NCI-H524 (cell line): ENCODE measurements at regions not wholly inside any gene's neighbourhood (a gene's known extent, or its start where the extent isn't known, plus 50 kb on each side); places are given as distances from the start of the nearest gene placed in this dataset.
"Not testable (repeated sequence)": the region's sequence is repeated elsewhere in the genome, so short reads cannot be mapped to it uniquely, and the experiment has no call there.

Experiments
- DNase-seq, 2 experiments: peaks; one replicate each; lab custom pipeline; 2025; lab: John Stamatoyannopoulos, UW

GRCh38 chr10:52952391-52953055 lies 179.9 kb upstream of the MBL2 start:
- no peak for DNase-seq

DNA sequence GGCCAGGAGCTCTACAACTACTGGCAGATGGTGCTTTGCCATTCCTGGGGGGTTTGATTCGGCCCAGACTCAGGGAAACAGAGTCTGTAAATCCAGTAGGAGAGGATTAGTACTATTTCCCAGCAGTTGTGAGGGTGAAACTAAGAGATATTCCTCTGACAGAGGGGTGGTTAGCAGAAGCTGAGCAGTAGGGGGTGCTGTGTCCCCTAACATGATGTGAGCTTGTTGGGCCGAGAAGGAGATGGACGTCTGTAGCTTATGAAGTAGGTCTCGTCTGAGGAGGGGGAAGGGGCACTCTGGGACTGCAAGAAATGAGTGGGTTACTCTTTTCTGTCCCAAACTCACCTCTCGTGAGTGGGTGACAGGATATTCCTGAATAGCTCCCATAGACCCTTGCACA lies 179.2 kb upstream of the MBL2 start:
- no peak for DNase-seq

- no peak for DNase-seq
Measured at GRCh38 chr10:52950578-52950977, 178.0 kb upstream of the MBL2 start.

GRCh38 chr10:52949899-52950298 lies 177.3 kb upstream of the MBL2 start:
- no peak for DNase-seq

GRCh38 chr10:52946486-52946885 lies 173.9 kb upstream of the MBL2 start:
- no peak for DNase-seq

DNA sequence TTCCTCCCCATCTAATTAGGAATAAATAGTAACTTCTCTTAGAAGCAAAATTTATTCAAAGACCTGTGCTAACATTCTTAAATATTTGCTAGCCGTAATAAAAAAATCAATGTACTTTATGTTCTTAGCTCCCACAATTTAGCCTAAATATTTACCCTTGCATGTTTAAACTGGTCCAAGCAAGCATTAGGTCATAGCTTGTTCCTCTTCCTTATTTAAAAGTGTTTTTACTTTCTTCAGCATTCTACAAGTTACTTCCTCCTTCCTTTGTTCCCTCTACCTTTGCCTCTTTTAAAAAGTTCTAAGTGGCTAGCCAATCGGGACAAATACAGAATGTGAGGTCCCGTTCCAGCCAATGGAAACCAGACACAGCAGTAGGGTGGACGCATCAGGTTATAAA lies 172.9 kb upstream of the MBL2 start:
- not testable (repeated sequence) for DNase-seq

- DNase-seq: no peak
Measured at GRCh38 chr10:52940921-52941320, 168.3 kb upstream of the MBL2 start.

DNA sequence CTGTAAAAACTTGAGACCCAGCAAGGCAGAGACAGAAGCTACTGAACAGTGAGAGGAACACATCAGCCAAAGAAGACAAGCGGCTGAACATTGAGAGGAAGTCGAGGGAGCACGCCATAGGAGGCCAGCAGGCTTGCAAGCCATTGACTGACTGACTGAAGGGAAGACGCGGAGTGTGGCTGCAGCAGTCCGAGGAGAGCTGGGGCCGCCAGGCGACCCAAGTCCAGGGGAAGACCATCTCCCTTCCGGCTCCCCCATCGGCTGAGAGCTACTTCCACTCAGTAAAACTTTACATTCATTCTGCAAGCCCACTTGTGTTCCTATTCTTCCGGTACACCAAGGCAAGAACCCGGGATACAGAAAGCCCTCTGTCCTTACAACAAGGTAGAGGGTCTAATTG lies 167.3 kb upstream of the MBL2 start:
- no peak for DNase-seq

- DNase-seq: no peak
Measured at GRCh38 chr10:52933748-52934147, 161.2 kb upstream of the MBL2 start.

GRCh38 chr10:52927678-52928077 lies 155.1 kb upstream of the MBL2 start:
- DNase-seq: no peak

DNA sequence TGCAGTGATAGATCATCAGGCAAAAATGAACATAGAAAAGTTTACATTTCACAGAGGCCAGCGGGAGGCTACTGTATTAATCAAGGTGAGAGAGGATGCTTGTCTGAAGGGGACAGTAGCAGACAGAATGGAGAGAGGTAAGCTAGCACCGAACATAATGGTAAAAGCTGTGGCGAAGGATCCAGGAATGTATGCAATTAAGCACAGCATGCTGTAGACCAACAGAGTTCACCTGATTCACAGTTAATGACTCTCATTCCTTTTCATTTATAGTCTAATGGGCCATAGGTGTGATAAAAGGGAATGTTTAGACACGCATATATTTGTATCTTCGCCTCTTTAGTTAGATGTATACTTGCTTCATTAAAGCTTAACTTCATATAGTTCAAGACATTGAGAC lies 150.9 kb upstream of the MBL2 start:
- no peak for DNase-seq

GRCh38 chr10:52918714-52919305 lies 146.2 kb upstream of the MBL2 start:
- DNase-seq: no peak

DNA sequence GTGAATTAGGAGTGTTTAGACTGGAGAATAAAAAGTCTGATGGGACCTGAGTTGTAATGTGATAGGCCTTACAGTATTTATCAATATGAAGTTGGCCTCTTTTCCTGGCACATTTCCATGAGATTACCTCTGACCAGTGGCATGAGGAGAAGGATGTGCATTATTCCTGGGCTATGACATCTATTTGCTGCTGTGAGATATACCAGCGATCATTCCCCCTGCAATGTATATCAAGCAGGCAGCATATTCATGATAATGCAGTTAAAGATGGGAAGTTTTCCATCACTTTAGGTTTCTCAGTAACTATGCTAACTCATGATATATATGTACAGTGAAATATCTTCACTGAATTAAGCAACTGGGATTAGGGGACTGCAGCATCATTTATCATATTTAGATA lies 142.8 kb upstream of the MBL2 start:
- no peak for DNase-seq

DNA sequence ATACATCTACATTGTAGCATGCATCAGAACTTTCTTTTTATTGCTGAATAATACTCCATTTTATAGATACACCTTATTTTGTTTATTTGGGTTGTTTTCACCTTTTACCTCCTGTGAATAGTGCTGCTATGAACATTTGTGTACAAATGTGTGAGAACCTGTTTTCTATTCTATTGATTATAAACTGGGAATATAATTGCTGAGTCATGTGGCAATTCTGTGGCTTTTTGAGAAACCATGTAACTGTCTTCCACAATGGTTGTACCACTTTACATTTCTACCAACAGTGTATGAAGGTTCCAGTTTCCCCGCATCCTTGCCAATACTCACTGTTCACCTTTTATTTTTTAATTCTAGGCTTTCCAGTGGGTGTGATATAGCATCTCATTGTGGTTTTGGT lies 138.6 kb upstream of the MBL2 start:
- DNase-seq: no peak

DNA sequence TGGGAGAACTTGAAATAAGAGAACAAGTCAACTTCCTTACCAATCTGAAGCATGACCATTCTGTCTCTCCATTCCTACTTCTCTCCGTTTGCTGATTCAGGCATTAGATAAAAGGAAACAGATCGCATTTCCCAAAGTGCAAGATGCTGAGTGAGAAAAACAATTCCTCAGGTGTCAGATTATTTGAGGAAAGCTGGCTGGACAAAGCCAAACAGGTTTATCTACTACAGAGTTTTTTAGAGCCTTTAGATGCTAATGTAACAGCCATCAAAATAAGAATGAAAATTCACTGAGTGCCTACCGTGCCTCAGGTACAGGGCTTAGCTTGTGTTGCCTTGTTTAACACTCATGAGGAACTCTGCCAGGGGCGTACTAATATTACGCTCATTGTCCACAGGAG lies 135.9 kb upstream of the MBL2 start:
- no peak for DNase-seq

GRCh38 chr10:52906046-52906445 lies 133.5 kb upstream of the MBL2 start:
- DNase-seq: no peak

GRCh38 chr10:52903397-52903938 lies 130.9 kb upstream of the MBL2 start:
- no peak for DNase-seq

DNA sequence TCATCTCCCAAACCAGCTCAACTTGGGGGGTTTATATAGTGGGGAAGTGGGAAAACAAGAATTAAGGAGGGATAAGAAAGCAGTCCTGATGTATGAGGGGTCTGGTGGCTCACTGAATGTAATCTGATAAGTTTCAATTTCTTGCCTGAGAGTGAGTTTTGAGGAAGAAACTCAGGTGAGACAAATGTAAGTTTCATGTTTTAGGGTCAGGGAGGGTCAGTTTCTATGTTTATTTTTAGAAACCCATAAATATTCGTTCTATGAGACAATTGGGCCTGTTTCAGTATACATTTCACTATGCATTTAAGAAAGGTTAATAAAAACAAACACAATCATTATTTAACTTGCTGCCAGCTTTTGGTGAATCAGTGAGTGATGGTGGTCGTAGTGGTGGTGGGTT lies 128.0 kb upstream of the MBL2 start:
- DNase-seq: no peak

- no peak for DNase-seq
Measured at GRCh38 chr10:52897162-52897561, 124.6 kb upstream of the MBL2 start.

- DNase-seq: no peak
Measured at GRCh38 chr10:52895059-52895458, 122.5 kb upstream of the MBL2 start.

GRCh38 chr10:52890281-52890680 lies 117.7 kb upstream of the MBL2 start:
- DNase-seq: no peak

- DNase-seq: no peak
Measured at GRCh38 chr10:52889611-52890010, 117.0 kb upstream of the MBL2 start.

GRCh38 chr10:52883996-52884871 lies 111.7 kb upstream of the MBL2 start:
- DNase-seq: peak in 1 of 2 experiments; percentile 34
